ENCODE measurements at regions not wholly inside any gene's neighbourhood (a gene's known extent, or its start where the extent isn't known, plus 50 kb on each side); places are given as distances from the start of the nearest gene placed in this dataset.

DNA sequence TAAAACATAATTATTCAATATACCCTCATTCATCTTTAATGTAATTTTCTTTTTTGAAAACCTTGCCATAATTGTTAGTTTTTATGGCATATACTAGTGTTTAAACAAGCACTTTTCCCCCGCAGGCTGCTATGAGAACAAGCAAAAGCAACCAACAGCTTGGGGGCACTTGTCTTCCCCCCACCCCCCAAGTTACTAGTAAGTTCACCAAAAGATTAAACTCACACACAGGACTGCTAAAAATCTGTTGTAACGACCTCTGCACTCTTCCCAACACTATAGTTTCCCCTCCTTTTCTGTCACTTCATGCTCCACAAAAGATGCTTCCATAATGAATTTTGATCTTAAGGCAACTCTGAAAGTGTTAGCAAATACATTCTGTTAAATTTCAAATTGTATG, 474.9 kb upstream of the SOX5 start:
- DNase-seq (ENCODE audit: low spot score) = no peak
- TF ChIP-seq, protein P1, sequence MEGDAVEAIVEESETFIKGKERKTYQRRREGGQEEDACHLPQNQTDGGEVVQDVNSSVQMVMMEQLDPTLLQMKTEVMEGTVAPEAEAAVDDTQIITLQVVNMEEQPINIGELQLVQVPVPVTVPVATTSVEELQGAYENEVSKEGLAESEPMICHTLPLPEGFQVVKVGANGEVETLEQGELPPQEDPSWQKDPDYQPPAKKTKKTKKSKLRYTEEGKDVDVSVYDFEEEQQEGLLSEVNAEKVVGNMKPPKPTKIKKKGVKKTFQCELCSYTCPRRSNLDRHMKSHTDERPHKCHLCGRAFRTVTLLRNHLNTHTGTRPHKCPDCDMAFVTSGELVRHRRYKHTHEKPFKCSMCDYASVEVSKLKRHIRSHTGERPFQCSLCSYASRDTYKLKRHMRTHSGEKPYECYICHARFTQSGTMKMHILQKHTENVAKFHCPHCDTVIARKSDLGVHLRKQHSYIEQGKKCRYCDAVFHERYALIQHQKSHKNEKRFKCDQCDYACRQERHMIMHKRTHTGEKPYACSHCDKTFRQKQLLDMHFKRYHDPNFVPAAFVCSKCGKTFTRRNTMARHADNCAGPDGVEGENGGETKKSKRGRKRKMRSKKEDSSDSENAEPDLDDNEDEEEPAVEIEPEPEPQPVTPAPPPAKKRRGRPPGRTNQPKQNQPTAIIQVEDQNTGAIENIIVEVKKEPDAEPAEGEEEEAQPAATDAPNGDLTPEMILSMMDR (IDR thresholded peaks at IDR 0.05) = no peak
- ATAC-seq (ENCODE audit: low FRiP score) = no peak

DNA sequence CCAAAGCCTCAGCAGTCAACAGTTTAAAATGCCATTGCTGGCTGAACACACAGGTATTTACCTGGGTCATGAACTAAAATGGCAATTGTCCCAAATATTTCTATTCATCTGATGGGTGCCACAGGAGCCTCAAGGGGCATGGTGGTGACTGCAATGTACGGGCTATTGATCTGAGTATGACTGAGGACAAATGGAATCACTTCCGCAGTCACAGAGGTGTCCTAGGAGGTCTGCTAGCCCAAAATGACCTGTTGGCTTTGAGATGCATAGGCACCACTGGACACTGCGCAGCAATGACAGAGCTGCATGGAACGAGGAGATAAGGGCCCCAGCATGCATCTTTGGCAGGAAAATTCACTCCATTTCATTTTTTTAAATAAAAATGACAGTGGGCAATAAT, 474.1 kb upstream of the SOX5 start:
- DNase-seq (ENCODE audit: low spot score) (no peak), ATAC-seq (ENCODE audit: low FRiP score) (no peak)
- TF ChIP-seq, protein P1 (IDR thresholded peaks at IDR 0.05) = no peak

DNA sequence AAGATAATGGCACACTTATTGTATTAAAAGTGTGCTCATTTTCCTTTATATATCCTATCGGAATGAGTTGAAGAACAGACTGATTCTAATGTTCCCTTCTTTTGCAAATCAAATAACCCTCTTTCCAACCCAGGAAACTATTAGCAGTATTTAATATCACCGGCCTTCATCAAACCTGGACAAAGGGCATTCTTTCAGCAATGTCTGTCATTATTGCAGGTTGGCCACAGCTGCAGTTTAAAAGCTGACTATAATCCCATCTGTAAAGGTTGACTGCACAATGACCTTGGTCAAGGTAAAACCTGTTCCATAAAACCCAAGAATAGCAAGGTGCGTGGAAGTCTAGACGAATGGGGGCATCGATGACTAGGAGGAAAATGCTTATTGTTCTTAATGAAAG, 472.3 kb upstream of the SOX5 start:
- no peak for DNase-seq (ENCODE audit: low spot score)
- ATAC-seq (ENCODE audit: low FRiP score) = no peak
- TF ChIP-seq, protein P1 (IDR thresholded peaks at IDR 0.05) = no peak

DNA sequence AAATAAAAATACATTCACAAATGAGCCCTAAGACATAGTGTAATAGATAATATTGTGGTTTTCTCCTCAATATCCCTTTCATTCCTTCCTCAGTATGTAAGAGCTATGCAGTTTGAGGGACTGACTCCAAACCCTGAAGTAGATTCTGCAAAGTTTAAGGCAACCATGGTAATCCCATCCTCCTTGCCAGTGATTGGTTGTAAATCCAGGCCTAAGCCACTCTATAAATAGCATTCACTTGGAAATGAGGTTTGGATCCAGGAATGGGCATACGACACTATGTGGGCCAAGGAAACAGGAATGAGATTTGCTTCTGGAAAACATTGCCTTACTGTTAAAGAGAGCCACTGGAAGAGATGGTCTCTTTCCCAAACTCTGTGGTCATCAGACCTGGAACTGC, 468.7 kb upstream of the SOX5 start:
- ATAC-seq (ENCODE audit: low FRiP score) = no peak
- TF ChIP-seq, protein P1 (IDR thresholded peaks at IDR 0.05) = no peak
- DNase-seq (ENCODE audit: low spot score) = no peak

DNA sequence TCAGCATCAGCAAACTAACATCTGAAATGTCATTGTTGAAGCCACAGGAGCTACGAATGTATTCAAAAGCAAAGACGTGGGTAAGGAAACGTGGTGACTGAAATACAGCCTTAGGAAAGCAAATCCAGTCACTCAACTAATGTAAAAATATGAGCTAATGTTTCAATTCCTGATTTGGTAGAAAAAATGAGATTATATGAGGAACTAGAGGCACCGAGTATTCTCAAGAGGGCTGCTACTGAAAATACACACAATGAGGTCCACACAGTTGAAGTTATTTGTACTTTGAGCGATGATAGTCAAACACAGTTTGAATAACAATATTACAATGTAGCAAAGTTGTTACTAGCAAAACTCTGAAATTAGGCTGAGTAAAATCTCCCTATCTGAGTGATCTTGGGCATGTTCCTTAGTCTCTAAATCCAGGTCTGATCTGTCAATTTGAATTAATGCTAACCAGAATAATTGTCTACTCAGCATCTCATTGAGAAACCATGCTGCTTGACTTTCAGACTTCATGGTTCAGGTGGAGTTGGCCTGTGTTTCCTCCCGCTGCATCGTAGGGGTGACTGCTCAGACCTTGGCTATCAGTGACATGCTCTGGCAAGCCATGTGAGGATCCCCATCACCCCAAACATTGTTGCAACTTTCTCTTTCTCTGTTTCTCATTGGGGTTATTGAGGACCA, 467.1 kb upstream of the SOX5 start:
- DNase-seq (ENCODE audit: low spot score) (no peak), ATAC-seq (ENCODE audit: low FRiP score) (no peak)
- TF ChIP-seq, protein P1 (IDR thresholded peaks at IDR 0.05) = no peak

DNA sequence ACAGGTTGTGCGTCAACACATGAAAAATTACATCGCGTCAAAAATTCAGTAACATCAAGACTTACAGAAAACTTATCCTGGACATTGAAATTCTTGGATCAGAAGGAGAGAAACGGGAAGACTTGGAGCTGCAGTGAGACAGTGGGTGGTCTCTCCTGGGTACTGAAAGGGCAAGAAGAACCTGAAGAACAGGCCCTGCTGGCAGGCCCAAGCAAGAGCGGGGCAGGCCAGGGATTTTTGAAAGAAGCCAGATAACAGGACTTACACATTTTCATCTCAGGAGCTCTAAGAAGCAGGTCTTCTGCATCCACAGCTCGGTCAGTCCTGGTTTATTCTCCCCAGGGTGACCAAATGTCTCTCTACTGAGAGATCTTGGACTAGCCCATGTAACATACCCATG, 466.5 kb upstream of the SOX5 start:
- DNase-seq (ENCODE audit: low spot score) (no peak), ATAC-seq (ENCODE audit: low FRiP score) (no peak)
- TF ChIP-seq, protein P1 (IDR thresholded peaks at IDR 0.05) = no peak

DNA sequence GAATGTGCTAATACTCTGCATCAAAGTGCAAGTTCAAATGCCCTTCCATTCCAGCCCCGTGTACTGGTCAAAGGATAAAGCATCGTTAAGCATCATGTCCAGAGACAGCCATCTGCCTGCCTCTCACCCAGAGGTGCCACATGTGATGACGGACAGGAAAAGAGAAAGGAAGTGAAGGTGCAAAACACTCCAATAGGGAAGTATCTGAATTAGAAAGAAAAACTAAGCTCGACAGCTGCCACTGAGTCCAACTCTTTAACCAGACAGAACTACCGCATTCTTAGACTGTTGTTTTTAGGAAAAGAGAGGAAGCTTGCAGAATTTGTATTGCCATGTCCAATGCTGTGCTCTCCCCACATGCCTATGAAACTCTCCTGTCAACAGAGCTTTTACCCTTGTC, 465.0 kb upstream of the SOX5 start:
- TF ChIP-seq, protein P1 (IDR thresholded peaks at IDR 0.05) = no peak
- DNase-seq (ENCODE audit: low spot score) (no peak), ATAC-seq (ENCODE audit: low FRiP score) (no peak)

Measured in omental fat pad (tissue), 3 donors.